Epidermal melanocyte (primary cell): ENCODE measurements at regions not wholly inside any gene's neighbourhood (a gene's known extent, or its start where the extent isn't known, plus 50 kb on each side); places are given as distances from the start of the nearest gene placed in this dataset.

ENCODE experiments used
- DNase-seq: peaks from one replicate; pipeline ENCODE4 v3.0.0; 2011; ENCODE audit warnings: low spot score; ENCODE audit not compliant: insufficient read length

DNA sequence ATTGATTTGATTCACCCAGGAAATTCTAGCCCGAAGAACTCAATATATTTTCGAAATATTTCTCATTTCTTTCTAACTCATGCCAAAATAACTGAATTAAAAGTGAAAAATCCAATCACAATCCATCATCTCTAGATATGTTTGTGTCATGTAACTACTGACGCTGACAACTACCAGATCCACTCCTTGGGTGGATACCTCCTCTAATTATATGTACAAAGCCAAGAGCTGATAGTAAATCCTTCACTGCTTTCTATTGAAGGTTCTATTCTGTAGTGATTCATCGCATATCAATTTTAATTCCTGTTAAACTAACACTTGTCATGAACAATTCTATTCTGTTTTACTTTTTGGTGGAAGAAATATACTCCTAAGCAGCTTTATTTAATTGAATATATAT lies 1056.6 kb upstream of the NXPH2 start:
- no peak for DNase-seq

DNA sequence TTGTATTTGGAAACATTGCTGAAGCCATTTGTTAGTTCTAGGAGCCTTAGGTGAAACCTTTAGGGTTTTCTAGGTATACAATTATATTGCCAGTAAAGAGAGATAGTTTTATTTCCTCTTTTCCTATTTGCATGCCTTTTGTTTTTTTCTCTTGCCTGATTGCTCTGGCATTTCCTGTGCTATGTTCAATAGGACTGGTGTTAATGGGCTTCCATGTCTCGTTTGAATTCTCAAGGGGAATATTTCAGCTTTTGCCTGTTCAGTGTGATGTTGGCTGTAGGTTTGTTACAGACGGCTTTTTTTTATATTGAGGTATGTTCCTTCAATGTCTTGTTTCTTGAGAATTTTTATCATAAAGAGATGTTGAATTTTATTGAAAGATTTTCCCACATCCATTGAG lies 1054.9 kb upstream of the NXPH2 start:
- no peak for DNase-seq

DNA sequence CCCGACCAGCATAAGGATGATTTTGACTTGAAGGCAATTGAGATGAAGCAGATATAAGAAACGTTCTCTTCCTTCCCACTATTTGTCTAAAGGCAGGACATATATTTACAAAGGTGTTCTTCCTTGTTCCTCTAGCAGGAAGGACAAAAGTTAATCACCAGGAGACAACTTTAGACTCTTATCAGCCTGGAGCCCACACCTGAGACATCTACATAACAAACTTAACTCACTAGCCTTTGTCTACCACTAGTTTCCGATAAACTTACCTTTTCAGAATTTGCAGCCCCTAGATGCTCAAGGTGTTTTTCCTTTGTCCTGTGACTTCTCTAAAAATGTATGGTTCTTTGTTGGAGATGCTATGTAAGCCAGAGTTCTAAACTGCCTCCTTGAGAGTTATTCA lies 1047.8 kb upstream of the NXPH2 start:
- DNase-seq = no peak

DNA sequence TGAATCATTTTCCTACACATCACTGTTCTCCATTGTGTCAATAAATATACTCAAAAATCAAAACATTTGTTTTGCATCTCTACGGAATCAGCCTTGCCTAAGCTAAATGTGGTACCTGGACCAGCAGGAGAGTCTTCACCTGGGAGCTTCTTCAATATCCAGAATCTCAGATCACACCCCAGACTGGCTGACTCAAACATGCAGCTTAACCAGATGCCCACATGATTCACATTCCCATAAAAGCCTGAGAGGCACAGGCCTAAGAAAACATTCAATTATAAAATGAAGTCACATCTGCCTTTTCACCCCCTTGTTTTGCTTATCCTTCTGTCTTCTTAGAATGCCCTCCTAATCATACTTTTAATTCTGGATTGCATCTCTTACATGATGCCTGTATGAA lies 1045.5 kb upstream of the NXPH2 start:
- DNase-seq = no peak

DNA sequence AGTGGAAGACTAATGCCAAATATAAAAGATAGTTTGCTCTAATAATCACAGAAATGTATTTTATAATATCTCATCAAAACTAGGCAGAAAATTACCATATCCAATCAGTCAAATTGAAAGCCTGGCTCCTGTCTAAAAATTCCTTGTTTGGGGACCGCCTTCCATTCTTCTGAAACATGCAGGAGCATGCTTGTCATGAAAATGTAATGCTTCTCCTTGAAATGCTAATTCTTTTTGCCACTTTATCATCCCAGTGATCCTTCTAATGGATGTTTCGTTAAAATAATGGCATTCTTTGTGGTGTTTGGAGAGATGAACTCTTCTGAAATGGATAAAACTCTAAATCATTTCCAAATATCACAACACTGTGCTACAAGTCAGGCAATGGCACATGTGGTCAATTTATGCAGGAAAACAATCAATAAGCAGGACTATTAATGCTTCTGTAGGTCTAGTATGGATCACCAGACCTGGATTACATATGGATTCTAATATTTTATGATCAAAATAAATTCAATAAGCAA lies 1039.1 kb upstream of the NXPH2 start:
- DNase-seq = no peak

DNA sequence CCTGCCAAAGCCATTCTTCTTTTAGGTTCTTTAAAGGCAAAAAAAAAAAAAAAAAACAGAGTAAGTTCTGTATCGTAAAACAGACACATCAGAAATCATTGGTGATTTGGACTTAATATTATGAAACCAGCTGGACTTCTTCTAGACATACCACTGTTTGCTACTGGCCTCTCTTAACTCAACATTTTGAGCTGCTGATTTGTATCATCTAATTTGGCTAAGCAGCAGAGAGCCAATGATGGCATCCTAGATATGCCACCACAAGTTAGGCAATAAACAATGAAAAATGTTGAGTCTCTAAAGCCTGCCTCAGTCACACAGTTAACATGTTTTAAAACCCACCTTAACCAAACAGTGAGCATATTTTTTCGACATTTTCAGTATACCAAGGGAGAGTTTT lies 1034.3 kb upstream of the NXPH2 start:
- no peak for DNase-seq

DNA sequence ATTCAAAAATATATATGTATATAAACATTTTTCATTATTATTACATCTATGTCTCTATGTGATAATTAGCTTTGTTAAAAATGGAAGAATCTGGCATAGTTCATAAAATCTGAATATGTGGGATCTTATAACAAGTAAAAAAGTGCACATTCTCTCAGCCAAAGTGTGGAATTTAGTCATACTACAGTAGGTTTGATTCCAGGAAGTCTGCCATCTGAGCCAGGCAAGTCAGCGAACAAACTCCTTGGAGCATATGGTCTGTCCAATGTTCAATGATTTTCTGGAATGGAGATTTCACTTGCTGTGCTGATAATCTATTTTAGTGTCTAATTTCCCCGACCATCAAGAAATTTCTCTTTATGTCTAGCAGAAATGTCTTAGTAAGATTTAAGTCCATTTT lies 1033.2 kb upstream of the NXPH2 start:
- DNase-seq = no peak

DNA sequence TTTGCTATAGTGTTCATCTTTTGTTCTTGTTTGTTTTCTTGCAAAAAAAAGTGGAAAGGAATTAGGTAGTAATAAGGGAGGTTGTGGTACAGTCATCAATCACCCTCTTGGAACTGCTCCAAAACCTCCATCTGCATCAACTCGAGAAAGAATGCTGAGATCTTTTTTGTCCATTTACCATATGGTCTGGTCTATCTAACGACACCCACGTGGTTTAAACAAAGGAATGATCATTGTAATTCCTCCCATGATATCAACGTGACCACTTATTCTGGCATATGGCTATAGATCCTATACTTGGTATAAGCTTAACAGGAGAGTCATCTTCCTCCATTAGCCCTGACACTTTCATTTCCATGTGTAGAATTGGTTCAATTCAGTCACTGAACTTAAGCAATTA lies 1025.3 kb upstream of the NXPH2 start:
- no peak for DNase-seq

DNA sequence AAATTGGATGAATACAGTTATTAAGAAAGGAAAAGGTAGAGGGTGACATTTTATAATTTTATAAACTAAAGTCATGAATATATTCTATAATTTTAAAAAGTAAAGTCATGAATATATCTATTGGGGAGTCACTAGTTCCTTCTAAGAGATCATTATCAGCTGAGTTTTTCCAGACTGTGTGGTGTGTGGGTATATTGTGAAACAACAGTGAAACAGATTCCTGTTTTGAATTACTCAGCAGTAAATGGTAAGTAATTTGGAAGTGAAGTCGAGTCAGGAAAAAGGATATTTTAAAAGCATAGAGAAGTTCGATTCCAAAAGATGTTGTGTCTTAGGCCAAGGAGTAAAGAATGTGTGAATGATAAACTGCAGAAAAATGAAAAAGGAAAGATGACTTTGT lies 1018.2 kb upstream of the NXPH2 start:
- DNase-seq = no peak

DNA sequence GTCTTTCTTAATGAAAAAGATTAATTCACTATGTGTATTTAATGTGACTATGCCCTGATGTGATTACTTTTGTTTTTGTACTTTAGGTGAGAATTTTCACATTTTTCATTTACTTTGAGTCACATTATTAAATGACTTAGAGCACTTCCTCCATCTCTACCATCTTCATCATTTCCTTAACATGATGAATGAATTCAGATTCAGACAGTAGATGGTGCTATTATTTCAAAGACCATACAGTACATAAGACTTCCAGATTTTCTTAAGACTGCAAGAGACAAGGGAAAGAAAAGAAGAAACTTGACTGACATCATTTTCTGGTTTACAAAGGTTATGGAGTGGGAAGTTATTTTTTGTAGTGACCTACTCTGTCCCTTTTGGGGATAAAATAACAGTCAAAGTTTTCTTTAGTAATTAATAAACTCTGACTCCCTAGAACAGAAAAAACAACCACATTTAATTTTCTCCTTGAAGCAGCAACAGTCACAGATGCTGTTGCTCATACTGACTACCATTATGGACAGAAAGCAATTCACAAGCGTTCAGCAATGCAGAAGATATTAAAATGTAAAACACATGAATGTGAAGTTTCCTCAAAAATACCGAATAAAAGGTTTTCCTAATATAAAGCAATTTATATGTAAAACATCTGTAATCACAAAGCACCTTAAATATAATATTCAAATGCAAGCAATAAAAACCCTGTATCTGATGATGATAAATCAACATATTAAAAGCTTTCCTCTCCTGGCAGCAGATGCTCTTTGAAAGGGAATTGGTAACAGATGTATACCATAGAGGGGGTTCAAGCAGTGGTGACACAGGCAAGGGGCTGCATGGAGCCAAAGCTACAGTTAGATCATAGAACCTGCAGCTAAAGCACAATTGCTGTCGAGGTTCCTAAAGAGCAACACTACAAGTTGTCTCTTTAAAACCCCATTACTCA lies 1010.9 kb upstream of the NXPH2 start:
- no peak for DNase-seq

DNA sequence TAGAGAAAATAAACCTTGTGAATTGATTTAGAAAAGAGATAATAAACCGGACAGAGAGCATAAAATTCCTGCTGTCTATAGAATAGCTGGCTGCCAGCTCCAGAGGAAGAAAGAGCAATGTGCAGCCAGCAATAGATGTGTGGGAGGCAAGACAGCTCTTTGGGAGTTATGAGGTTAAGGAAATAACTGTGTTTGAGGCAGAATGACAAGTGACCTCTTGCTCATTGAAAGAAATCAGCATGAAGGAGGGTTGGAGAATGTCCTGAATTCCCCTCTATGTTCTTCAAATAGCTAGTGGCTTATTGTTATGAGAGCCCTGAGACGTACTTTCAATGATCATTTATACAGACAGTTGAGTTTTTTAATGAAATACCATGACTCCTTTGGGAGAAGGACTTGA lies 1009.9 kb upstream of the NXPH2 start:
- DNase-seq = no peak

DNA sequence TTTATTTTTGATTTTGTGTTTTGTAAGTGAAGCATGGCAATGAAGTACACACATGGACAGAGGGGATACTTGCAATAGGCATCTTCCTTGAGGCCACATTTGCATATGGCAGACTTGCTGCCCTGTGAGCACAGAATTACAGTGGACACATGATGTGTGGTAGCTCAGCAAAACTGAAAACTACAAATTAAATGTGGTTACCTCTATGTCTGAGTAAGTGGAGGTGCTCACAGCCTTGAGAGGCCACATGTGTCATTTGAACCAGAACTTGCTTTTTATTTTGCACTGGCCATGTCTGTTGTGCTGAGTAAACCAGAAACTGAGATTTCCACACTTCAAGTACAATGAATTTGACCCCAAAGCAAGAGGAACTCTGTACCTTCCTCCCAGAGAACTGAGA lies 998.5 kb upstream of the NXPH2 start:
- DNase-seq = no peak

DNA sequence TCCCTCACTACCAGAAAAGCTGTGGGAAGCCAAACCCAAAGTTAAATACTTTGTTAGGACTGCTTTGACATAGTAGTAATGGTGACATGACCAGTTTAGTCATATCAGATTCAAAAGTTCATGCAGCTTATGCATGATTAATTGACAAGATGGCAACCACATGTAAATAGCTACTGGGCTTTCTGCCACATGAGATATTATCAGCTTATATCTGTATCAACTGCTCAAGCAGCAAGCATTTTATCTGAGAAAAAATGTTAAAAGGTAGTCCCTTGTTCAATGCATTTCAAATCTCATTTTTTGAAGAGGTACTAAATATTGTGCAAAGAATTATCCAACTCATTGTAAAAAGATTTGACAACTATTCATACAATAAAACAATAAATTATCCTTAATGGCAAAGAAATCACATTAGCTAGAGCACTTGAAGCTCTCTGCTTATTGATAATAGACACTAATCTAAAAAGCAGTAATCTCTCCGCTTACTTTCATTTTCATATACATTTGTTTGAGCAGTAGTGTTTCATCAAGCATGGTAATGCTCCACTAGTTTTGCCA lies 993.6 kb upstream of the NXPH2 start:
- DNase-seq = no peak

DNA sequence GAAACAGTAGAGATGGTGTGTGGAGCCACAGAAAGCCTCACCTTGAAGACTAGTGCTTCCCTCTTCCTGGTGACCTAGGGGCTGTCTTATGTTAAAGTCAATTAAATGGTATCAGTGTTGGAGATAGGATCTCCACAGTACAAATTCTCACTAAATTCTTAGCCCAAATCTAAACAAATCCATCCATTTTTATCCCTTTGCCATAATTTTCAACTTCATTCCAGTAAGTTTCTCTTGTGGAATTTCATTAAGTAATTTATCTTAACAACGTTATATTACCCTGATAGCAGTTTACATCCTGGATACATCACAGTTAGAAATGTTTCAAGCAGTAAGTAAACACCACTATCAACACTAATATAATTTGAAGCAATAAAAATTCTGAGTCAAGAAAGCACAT lies 989.4 kb upstream of the NXPH2 start:
- no peak for DNase-seq

DNA sequence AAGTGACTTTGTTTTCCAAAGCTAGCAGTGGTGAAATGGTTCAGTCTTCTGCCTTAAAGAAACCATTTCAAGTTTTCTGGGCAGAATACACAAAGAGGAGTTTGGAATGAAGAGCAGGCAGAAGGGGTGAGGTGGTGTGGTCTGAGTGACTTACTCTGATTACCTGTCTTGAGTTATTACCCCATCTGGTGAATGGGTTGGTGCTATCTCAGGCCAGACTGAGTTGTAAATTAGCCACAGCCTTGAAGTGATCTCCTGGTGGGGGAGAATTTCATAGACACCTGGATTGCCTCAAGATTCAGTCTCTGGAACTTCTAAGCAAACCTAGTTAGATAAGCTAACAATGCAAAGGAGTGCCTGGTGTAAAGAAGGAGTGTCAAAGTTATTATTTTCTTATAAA lies 983.5 kb upstream of the NXPH2 start:
- no peak for DNase-seq

DNA sequence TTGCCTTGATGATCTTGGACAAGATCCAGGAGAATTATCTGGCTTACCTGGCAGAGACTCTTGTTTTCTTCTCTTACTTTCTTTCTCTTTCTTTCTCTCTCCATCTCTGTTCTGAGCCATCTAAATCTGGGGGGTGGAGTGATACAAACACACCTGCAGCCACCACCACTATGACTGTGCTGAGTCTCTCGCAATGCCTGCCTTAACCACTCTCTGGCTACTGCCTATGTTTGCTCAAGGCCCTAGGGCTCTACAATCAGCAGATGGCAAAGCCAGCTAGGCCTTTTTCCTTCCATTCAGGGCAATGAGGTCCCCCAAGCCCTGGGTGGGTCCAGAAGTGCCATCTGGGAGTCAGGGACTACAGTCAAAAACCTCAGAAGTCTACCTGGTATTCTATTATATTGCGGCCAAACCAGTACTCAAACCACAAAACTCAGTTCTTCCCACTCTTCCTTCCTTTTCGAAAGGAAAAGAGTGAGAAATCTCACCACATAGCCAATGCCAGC lies 978.9 kb upstream of the NXPH2 start:
- no peak for DNase-seq

DNA sequence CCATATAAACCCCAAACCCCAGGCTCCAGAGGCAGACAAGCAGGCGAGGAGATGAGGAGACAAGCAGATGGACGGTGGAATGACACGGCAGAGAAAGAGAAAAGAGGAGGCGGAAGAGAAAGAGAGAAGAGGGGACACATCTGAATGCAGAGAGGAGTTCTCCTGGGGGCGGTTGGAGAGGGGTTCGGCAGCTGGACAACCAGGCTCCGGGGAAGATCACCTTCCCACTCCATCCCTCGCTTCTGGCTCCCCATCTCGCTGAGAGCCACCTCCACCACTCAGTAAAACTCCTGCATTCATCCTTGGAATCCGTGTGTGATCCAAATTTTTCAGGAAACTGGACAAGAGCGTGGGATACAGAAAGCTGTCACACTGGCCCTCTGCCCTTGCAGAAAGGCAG lies 966.7 kb upstream of the NXPH2 start:
- DNase-seq = no peak

DNA sequence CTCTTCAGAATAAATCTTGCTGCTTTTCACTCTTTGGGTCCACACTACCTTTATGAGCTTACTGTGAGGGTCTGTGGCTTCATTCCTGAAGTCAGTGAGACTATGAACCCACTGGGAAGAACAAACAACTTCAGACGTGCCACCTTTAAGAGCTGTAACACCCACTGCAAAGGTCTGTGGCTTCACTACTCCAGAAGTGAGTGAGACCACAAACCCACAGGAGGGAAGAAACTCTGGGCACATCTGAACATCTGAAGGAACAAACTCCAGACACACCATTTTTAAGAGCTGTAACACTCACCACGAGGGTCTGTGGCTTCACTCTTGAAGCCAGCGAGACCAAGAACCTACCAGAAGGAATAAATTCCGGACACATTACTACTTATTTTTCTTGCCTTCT lies 964.1 kb upstream of the NXPH2 start:
- no peak for DNase-seq

DNA sequence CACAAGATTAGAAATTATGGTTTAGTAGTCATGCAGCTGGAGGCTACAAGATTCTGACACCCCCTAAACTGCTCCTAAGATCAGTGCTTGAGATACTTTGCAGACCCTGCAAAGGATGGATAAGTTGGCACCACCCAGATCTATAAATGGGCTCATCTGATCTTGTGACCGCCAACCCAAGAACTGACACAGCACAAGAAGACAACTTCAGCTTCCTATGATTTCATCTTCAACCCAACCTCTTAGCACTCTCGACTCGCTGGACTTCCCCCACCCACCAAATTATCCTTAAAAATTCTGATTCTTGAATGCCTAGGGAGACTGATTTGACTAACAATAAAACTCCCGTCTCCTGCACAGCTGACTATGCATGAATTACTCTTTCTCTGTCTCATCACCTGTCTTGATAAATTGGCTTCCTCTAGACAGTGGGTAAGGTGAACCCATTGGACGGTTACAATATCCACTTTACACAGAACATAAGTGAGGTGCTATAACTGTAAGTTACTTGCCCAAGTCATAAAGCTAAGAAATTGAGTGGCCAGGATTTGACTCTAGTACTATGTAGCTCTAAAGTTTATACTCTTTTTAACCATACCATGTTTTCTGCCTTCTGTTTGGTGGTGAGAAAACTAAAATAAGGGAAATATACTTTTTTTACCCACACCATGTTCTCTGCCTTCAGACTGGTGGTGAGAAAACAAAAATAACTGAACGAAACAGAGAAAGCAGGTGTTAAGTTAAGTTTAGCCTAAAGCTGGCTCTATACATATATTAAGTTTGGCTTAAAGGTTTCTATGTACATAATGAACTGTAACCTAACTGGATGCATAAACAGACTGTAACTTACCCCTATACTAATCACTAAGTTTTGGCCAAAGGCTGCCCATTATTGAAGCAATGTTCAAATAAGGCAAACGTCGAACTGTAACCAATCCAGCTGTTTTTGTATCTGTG lies 962.3 kb upstream of the NXPH2 start:
- no peak for DNase-seq

DNA sequence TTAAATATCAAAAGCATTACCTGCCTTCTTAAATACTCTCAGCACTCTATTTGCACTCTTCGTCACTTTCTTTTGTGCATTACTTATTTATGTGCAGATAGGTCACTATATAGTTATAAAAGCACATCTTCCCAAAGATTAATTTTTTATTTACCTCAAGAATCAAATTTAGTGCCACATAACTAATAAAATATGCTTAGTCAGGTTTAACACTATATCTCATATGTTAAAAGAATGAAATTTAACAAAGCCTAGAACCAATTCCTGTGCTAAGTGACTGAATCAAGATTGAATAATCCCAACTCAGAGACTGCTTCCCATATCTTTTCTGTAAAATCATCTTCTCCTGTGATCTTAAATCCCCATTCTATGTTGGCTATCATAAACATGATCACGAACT lies 957.5 kb upstream of the NXPH2 start:
- DNase-seq = no peak

DNA sequence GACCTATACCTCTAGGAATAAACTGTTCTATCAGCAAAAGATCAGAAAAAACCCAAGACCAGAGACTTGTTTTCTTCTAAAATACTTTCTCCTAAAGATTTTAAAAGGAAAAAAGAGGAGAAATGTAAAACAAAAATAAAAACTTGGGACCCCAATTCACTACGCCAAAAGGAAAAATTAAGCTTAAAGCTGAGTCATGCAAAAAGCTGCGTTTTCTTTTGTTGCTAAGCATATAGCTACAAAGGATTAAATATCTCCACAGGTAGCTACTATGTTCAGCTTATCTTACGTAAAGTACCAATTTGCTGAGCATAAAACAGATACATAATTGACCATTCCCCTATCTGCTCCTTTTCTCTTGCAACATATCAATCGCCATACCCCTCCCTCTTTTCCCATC lies 950.0 kb upstream of the NXPH2 start:
- no peak for DNase-seq
